T-helper 2 cell treated with Interferon-gamma antibody and Interleukin-4, amounts not matched to agents 100 ng/mL and 5 ng/mL, for 36 hours (primary cell): ENCODE measurements at regions not wholly inside any gene's neighbourhood (a gene's known extent, or its start where the extent isn't known, plus 50 kb on each side); places are given as distances from the start of the nearest gene placed in this dataset.

ENCODE experiments used
- intact Hi-C: fragments of 100-400 bp; cut with micrococcal nuclease; formaldehyde crosslinking; loops from one replicate; pipeline ENCODE4 v1.15.1; 2023

DNA sequence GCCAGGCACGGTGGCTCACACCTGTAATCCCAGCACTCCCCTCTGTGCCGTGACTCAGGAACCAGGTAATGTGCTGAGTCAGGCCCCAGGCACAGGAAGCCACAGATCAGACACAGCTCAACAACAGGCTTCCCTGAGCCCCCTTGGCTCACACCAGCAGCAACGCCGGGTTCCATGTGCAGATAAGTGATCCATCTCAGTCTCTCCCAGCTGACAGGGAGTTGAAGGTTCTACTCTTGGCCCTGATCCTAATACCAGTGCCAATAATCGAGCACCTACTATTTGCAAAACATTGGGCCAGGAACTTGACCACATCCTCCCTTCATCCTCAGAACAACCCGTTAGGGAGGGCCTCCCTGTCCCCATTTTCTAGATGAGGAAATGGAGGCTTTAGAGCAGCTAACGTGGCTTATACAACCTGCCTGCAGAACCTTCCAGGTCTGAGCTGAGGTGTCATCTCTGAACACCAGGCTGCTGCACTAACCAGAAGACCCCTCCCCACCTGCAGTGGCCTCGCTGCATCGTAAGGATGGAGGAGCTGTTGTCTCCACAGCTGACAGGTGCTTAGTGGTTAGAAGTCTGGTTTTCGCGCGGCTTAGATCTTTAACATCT lies 64.8 kb upstream of the AMZ2 start:
- intact Hi-C loops = loop anchor here (1.0 to 10.0 kb wide), 7 partner anchors 17 to 1142 kb away; partner anchors contain the start of genes ABCA5, AMZ2, ARSG and PRKAR1A

GRCh38 chr17:68184141-68184571 lies 63.7 kb upstream of the AMZ2 start:
- intact Hi-C loops = loop anchor here (5.0 to 10.0 kb wide), 4 partner anchors 108 to 1141 kb away; partner anchors contain the start of genes ABCA5, ARSG, PRKAR1A and SLC16A6

GRCh38 chr17:68184816-68185436 lies 62.9 kb upstream of the AMZ2 start:
- intact Hi-C loops = loop anchor here (5.0 to 10.0 kb wide), 4 partner anchors 107 to 1140 kb away; partner anchors contain the start of genes ABCA5, ARSG, PRKAR1A and SLC16A6

- intact Hi-C loops = loop anchor here (10.0 kb wide), 1 partner anchor 1139 kb away; the partner anchor contains the start of gene ABCA5
These were observed 62.0 kb upstream of the AMZ2 start for GRCh38 chr17:68185820-68186219.

DNA sequence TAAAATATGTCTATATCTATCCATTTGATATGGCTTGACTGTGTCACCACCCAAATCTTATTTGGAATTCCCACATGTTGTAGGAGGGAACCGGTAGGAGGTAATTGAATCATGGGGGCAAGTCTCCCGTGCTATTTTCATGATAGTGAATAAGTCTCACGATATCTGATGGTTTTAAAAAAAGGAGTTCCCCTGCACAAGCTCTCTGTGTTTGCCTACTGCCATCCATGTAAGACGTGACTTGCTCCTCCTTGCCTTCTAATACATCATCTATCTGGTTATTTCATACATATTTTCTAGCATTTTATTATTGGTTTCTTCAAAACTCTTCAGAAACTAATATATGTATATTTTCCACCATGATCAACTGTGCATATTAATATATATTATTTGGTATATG lies 57.3 kb upstream of the AMZ2 start:
- intact Hi-C loops = no loop called here

DNA sequence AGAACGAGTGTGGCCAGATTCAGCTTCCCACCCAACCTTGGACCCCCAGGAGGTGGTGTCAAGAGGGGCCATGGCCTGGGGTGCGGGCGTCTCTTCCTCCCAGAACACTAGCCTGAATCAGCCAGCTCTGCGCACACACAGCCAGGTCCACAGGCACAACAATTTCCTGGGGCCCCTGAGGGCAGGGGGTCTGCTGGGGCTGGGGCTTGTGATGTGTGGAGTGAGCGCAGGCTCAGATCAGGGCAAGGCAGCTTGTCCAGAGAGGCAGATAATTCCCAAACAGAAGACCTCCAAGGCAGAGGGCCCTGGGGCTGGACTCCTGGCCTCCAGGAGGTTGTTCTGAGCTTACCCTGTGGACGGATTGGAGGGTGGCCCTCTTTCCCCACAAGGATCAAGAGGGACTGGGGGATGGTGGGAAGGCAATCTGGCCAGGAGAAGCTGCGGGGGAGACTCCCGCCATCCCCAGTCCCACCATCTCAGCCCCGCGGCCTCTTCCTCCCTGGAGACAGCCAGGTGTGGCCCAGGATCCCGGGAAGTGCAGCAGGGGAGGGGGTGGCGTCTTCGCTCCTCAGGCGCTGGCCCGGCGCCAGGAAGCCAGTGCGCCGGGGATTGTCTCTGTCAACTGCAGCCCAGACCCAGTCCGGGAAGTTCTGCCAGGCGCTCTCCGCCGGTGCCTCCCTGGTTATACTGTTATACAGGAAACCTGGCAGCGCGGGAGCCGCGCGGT lies 52.0 kb upstream of the AMZ2 start:
- intact Hi-C loops = no loop called here

GRCh38 chr17:68196394-68197090 lies 51.3 kb upstream of the AMZ2 start:
- intact Hi-C loops = no loop called here

DNA sequence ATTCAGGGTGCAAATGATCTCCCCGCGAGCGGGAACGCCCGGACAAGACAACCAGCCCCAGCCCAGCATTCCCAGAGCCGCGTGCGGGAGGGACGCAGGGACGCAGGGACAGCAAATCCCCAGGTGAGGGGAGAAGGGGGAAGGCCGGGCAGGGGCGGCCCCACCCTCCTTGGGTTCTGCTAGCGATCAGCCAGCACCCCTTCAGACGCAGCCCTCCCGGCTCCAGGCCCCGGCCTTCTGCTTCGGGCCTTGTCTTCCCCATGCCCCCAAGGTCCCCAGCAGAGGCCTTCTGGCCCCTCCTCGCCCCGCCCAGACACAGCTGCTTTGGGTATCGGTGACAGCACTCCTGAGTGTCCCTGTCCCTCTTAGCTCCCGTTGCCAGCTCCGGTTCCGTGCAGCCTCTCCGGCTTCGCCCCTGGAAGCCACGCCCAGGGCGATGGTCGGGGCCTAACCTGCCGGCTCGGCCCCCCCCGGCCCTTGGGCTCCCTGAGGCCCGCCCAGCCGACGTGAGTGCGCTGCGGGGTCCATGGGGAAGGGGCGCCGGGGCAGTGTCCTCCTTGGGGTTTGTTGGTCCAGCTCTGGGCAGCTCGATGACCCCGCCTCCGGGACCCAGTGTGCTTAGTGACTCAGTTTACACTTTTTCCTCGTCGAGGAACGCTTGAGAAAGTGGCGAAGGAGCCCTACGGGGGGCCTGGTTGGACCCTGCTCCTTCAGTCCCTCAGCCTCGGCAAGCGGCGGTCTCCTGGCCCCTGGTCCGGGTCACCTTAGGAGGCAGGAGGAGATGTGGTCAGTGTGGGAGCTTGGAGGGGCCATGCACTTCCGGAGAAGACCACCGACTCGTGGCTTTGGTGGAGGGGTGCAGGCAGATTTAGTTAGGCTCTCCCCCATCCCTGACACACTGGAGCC lies 50.5 kb upstream of the AMZ2 start:
- intact Hi-C loops = no loop called here

DNA sequence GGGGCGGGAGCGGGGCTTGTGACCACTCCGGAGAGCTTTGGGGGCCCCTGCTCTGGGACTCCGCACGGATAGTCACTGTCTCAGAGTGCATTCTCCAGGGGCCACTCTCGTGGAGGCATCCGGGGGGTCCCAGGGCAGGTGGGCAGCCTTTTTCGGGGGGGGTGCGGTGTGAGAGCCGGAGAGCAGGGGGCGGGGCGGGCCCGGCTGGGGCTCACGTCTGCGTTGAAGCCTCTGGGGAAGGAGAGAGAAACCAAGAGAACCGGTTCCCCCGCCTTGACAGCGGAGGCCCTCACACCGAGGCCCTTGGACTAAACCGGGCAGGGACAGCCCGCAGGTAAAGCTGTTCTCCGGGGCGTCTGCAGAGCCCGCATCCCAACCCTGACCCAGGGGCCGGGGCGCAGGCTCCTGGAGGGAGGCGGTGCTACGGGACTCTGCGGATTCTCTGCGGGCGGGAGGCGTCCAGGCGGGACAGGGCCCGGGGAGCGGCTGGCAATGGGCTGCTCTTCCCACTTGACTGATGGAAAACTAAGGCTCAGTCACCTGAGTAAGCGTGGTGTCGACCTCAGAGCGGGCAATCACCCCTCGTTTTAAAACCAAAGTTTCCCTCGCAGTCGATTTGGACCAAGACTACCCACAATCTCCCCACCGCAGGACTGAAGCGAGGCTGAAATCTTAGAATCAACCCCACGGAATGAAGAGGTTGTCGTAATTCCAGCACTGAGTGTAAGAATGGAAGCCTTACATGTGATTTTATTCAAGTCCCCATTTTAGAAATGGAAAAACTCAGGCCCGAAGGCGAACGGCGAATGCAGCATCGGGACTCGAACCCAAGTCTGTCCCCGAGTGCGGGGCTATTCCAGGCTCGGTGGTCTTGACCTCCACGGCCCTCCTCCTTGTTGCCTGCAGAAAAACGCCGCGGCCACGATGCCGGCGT lies 49.6 kb upstream of the AMZ2 start:
- intact Hi-C loops = no loop called here
